Gastroesophageal sphincter (tissue), 3 donors: ENCODE measurements at regions not wholly inside any gene's neighbourhood (a gene's known extent, or its start where the extent isn't known, plus 50 kb on each side); places are given as distances from the start of the nearest gene placed in this dataset.

Experiments
- CTCF ChIP-seq, 4 experiments: fragments of 200-600 bp in 2 of 4; fragments of 450-650 bp in 2 of 4; sonication (generic) in 1 of 4; IDR thresholded peaks; one replicate each; pipeline ENCODE4 v1.5.1; 2017 to 2019; ENCODE audit warnings: antibody characterized with exemption in 4 of 4, mild to moderate bottlenecking in 2 of 4, moderate library complexity in 2 of 4
- EP300 ChIP-seq: sonication (generic); formaldehyde crosslinking; IDR thresholded peaks from one replicate; pipeline ENCODE4 v1.6.1; 2017; ENCODE audit warnings: antibody characterized with exemption, mild to moderate bottlenecking
- POLR2A ChIP-seq, 2 donors: fragments of 450-650 bp; IDR thresholded peaks; one replicate each; pipeline ENCODE4 v1.6.1; 2017; ENCODE audit warnings: antibody characterized with exemption in 2 of 2, mild to moderate bottlenecking in 2 of 2, moderate library complexity in 1 of 2
- POLR2AphosphoS5 ChIP-seq: sonication (generic); formaldehyde crosslinking; IDR thresholded peaks from one replicate; pipeline ENCODE4 v1.6.1; 2017; ENCODE audit warnings: antibody characterized with exemption

- TF ChIP-seq CTCF (IDR thresholded peaks at IDR 0.05) = no peak
- no peak for TF ChIP-seq POLR2A (IDR thresholded peaks at IDR 0.05)
- TF ChIP-seq POLR2AphosphoS5 = no peak
- TF ChIP-seq EP300 = no peak
Measured at GRCh38 chr18:47725656-47726055, 204.8 kb downstream of the SMAD2 start.
